MV-4-11 (cell line): ENCODE measurements at regions not wholly inside any gene's neighbourhood (a gene's known extent, or its start where the extent isn't known, plus 50 kb on each side); places are given as distances from the start of the nearest gene placed in this dataset.

Experiments
- DNase-seq: peaks from one replicate; lab custom pipeline; 2025; lab: John Stamatoyannopoulos, UW

GRCh38 chr2:120455390-120455789 is 109.5 kb downstream of the INHBB start:
- no peak for DNase-seq

GRCh38 chr2:120456867-120457266 is 110.9 kb downstream of the INHBB start:
- DNase-seq, result no peak

DNA sequence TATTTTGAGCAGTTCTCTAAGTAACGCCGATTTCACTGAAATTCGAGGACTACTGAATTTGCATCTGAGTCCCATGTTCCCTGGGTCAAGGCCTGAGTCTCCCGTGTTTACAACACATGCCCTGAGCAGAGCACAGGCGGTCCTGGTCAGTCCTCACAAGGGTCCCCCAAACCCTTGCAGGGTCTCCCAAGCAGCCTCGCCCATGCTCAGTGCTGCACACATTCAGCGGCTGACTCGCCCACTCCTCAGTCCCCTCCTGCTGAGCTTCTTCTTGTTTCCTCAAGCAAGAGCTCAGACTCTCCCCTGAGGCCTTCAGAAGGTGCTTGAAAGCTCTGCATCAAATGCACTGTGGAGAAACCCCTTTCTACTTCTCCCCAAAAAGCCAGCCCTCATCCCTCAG is 114.6 kb downstream of the INHBB start:
- no peak for DNase-seq

- no peak for DNase-seq
Measured at GRCh38 chr2:120461092-120461491, 115.2 kb downstream of the INHBB start.

DNA sequence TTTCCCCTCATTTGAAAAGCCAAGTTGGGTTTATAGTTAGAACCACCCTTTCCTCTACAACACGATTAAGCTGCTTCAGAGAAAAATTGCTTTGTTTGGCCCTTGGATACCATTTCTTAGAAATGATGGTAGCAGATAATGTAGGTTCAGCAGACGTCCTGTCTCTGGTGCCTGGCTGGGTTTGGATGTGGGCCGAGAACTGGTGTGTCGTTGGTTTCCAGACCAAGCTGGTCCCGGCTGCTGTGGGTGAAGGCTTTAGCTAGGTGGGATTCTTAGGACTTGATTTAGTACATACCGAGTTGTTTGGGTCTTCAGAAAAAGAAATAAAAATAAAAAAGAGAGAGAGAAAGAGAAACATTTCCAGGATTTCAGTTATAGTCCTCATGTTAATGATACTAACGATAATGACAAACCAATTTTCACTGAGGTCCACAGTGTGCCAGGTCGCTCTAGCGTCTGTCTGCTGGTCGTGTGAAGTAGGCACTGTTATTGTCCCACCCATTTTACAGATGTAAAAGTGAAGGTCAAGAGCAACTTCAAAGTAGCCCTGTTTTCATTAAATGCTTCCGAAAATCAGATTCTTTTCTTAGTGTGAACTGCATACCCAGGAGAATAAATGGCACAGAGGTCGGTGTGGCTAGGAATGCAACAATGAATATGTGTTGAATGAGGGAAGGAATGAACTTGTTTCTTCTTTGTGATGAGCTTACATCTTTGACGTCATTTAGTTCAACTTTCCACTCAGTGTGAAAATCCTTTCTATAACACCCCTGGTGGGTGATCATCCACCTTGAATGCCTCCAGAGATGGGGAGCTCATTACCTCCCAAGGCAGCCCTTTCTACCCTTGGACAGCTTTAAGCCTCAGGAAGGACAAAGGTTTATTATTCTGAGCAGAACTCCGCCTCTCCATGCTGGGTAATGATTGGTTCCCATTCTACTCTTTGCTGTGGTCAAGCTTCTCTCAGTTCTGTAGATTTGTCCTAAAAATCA is 115.9 kb downstream of the INHBB start:
- DNase-seq, result no peak

DNA sequence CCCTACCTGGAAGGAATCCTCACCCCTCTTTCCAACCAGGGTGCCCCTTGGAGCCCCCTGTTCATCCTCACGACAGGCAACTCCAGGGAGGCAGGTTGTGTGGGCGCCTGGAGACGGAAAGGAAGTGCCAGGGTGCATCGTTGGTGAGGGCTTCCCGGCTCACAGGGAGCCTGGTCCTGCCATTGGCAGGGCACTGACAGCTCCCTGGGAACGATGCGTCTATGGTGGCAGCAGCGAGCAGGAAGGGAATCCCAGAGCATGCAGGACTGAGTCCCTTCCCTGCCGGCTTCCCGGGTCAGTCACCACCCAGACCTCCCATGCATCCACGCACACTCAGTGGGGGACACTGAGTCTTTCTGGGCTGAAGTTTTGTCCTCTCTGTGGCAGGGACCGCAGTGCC is 117.6 kb downstream of the INHBB start:
- no peak for DNase-seq

GRCh38 chr2:120463996-120464395 is 118.1 kb downstream of the INHBB start:
- DNase-seq, result no peak

GRCh38 chr2:120464448-120464931 is 118.6 kb downstream of the INHBB start:
- peak; percentile 58 for DNase-seq

- no peak for DNase-seq
Measured at GRCh38 chr2:120465012-120465700, 119.2 kb downstream of the INHBB start.

GRCh38 chr2:120465701-120465988 is 119.7 kb downstream of the INHBB start:
- DNase-seq, result no peak

- no peak for DNase-seq
Measured at GRCh38 chr2:120465989-120466703, 120.2 kb downstream of the INHBB start.

DNA sequence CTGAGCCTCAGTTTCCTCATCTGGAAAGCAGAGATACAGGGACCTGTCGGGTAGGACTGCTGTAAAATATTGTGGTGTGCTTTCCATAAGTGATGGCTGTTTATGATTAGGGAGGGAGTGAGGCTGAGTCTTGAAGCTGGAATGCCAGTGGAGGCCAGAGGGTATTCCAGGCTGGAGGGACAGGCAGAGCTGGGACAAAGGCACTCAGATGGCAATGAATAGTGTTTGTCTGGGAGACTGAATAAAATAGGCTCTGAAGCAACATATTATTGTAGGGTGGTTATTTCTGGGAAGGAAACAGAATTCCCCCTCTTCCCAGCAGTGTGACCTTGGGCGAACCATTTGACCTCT is 120.7 kb downstream of the INHBB start:
- no peak for DNase-seq

DNA sequence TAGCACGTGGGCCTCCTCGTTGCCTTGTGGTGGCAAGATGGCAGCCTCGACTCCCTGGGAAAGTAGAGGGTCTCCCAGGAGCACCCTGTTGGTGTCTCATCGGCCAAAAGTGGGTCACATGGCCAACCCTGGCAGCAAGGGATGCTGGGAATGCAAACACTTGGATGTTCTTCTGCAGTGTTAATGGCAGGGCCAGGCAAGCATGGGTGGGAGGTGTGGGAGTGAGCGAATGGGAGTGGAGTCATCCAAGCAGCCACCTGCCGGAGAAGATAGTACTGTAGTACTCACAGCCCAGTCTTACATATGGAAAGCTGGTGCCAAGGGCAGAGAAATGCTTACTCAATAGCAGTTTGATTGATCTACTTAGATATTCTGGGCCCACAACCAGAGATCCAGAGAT is 122.2 kb downstream of the INHBB start:
- DNase-seq, result no peak

GRCh38 chr2:120469426-120469825 is 123.5 kb downstream of the INHBB start:
- DNase-seq, result no peak

GRCh38 chr2:120470041-120470965 is 124.4 kb downstream of the INHBB start:
- DNase-seq, result peak; percentile 95

DNA sequence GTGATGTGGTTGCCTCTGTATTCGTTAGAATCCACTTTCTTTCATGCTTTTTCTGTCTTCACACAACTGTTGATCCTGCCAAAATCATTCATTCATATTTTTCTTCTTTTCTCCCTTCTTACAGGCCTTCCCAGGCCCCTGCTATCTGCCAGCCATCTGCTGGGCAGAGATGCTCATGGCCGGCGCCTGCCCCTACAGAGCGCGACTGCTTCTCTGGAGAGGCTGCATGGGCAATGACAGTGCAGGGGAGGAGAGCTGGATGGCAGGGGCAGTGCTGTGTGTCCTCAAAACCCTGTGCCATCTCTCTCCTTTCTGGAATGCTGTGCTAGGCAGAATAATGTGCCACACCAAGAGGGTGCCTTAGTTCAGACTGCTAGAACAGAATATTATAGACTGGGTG is 125.2 kb downstream of the INHBB start:
- no peak for DNase-seq

DNA sequence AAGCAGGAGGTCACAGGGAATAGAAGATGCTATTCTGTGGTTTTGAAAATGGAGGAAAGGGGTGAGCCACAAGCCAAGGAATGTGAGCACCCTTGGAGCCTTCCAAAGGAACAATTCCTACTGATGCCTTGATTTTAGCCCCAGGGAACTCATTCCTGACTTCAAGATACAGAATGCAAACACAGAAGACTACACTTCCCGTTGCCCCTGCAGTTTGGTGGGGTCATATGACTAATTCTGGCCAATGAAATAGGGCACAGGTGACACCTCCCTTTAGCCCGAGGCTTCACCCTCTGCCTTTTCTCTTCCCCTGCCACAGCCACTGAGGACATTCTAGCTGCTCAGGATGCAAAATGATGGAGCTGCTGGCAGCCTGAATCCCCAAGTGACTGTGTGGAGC is 126.1 kb downstream of the INHBB start:
- DNase-seq, result no peak

DNA sequence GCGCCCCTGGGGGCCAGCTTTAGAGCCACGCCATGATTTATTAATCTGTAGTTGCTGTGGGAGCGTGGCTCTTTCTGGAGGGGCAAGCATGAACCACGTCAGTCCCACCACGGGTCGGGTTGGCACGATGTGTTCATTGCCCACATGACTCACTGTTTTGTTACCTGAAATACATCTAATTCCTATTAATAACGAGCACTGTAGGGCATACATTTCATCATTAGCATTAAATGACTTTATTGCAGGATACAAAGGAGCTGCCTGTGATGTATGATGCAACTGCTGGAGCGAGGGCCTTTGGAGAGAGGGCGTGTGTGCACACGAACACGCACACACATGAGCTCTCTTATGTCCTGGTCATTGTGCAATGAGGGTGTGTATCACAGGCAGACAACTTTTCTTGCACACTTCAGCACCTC is 127.0 kb downstream of the INHBB start:
- peak; percentile 49 for DNase-seq

- DNase-seq, result no peak
Measured at GRCh38 chr2:120473522-120474271, 127.8 kb downstream of the INHBB start.

GRCh38 chr2:120474486-120474885 is 128.6 kb downstream of the INHBB start:
- no peak for DNase-seq

GRCh38 chr2:120476141-120476540 is 130.2 kb downstream of the INHBB start:
- no peak for DNase-seq
